Activated CD4-positive, alpha-beta T cell treated with anti-CD3 and anti-CD28 coated beads for 48 hours (primary cell): ENCODE measurements at regions not wholly inside any gene's neighbourhood (a gene's known extent, or its start where the extent isn't known, plus 50 kb on each side); places are given as distances from the start of the nearest gene placed in this dataset.
"Not testable (repeated sequence)": the region's sequence is repeated elsewhere in the genome, so short reads cannot be mapped to it uniquely, and the experiment has no call there.

Source experiments
- DNase-seq: peaks from one replicate; pipeline ENCODE4 v3.0.0-alpha.2; 2020

DNA sequence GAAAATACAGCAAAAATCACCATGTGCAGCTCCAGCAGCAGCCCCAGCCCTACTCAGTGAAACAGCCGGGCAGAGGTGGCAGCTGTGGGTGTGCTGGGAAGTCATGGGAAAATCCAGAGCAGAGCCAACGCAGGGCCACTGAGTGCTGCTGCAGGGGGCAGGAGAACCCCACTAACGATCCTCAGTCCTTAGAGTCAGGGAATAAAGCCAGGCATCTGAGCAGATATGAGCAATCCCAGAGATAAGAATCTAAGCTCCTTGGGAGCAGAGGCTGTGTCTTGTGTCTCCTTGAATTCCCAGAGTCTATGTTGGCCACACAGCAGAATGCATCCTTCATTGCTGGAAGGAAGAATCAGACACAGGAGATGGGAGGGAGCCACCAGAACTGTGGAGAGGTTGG lies 493.1 kb upstream of the MAP3K7 start:
- no peak for DNase-seq

DNA sequence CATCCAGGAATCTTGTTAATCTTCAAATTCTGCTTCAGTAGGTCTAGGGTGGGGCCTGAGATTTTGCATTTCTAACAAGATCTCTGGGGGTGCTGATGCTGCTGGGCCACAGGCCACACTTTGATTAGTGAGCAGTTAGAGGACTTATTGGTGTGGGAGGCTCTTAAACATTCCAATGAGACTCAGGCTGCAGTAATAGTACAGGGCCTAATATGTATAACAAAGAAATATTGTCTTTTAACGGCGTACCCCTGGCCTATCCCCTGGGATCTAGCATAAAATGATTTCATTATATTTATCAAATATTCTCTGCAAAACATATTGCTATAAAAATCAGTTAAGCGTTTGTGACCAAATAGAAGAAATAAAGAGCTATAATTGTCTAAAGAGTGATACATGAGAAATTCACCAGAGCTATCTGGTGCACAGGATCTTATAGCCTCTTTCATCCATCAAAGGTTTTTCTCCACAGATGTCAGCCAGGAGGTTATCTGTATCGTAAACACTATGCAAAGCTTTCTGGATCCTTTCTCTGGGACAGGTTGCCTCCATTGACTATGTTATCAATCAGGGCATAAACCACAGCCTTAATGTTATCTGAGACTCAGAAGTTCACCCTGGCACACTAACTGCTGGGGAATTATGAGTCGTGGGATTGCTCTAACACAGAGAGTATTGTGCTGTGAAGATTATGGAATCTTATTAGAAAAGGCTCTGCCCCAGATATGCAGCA lies 488.5 kb upstream of the MAP3K7 start:
- no peak for DNase-seq

DNA sequence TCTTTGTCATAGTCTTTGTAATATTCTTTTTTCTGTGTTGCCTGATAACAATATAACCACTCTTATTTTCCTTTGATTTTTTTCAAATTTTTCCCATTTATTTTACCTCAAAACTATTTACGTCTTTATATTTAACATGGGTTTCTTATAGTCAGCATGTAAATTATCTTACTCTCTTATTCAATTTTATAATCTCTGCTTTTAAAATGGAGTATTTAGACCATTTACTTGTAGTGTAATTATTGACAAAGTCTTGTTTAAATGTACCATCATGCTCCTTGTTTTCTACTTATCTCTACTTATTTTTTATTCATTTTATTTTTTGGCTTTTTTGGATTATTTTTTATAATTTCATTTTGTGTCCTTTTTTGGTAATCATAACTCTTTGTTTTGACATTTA lies 476.5 kb upstream of the MAP3K7 start:
- no peak for DNase-seq

DNA sequence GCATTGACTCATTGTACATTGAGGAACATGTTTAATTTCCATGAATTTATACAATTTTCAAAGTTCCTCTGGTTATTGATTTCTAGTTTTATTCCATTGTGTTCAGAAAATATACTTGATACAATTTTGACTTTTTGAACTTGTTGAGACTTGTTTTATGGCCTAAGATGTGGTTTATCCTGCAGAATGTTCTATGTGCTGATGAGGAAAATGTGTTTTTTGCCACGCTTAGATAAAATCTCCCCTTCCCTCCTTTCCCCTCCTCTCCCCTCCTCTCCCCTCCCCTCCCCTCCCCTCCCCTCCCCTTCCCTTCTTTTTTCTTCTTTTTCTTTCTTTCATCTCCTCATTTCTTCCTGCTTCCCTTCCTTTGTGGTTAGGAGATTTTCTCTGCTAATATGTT lies 470.8 kb upstream of the MAP3K7 start:
- no peak for DNase-seq

DNA sequence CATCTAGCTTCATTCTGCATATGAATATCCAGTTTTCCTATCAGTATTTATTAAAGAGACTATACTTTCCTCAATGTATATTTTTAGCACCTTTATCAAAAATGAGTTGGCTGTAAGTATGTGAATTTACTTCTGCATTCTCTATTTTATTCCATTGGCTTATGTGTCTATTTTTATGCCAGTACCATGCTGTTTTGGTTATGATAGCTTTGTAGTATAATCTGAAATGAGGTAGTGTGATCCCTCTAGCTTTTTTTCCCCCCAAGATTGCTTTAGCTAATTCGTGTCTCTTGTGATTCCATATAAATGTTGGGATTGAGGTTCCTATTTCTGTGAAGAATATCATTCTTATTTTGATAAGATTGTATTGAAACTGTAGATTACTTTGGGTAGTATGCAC lies 469.1 kb upstream of the MAP3K7 start:
- no peak for DNase-seq

DNA sequence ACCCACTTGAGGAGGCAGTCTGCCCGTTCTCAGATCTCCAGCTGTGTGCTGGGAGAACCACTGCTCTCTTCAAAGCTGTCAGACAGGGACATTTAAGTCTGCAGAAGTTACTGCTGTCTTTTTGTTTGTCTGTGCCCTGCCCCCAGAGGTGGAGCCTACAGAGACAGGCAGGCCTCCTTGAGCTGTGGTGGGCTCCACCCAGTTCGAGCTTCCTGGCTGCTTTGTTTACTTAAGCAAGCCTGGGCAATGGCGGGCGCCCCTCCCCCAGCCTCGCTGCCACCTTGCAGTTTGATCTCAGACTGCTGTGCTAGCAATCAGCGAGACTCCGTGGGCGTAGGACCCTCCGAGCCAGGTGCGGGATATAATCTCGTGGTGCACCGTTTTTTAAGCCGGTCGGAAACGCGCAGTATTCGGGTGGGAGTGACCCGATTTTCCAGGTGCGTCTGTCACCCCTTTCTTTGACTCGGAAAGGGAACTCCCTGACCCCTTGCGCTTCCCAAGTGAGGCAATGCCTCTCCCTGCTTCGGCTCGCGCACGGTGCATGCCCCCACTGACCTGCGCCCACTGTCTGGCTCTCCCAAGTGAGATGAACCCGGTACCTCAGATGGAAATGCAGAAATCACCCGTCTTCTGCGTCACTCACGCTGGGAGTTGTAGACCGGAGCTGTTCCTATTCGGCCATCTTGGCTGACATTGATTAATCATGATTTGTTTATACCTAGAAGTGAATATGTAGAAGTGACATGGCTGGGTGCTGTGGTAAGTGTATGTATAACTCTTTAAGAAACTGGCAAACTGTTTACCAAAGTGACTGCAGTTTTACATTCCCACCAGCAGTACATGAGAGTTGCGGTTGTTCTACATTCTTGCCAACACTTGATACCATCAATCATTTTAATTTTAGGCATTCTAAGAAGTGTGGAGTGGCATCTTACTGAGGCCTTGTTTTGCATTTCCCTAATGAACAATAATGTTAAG lies 465.9 kb upstream of the MAP3K7 start:
- DNase-seq: not testable (repeated sequence)

DNA sequence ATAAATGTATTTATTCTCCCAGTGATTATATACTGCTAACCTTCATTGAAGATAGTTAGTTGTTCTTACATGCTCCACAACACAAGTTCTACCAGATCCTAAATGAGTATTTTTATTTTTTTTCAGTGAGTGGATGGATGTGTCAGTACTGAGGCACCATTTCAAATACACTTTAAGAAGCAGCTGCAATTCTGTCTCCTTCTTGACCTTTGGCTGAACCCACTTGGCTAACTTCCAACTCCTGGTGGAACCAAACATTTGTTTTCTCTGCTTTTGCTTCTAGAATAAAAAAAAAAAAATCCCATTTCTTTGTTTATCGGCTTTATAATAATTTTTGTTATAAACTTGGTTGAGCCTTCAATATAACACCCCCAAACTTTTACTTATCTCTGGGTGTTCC lies 458.3 kb upstream of the MAP3K7 start:
- no peak for DNase-seq

DNA sequence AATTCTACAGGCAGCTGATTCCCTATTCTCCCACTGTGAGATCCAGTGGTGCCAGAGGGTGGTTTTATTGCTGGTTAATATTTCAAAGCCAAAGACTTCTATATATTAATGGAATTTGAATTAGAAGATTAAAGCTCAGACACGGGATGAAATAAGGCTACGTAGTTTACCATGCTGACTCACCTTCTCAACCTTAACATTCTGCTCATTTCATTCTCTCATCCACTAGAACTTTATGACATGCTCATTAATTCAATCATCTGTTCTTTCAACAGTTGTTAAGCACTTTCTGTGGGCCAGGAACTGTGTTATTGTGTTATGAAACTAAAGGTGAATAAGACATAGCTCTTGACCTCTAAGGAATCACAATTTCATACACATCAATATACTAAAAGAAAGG lies 456.9 kb upstream of the MAP3K7 start:
- no peak for DNase-seq

DNA sequence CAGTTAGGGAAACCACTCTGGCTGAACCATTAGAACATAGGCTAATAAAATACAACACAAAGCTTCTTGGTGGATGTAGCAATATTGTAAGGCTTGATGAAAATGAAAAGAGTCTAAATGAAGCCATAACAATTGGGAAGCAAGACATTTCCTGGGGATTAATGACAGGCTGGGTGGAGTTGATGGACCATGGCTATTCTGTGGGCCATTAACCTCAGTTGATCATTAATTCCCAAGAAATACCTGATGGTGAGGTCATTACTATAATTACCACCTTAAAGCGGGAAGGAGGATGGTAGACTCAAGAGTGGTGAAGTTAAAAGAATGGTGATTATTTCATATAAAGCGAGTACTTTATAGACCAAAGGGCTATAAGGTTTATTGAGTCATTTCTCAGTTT lies 455.8 kb upstream of the MAP3K7 start:
- no peak for DNase-seq

DNA sequence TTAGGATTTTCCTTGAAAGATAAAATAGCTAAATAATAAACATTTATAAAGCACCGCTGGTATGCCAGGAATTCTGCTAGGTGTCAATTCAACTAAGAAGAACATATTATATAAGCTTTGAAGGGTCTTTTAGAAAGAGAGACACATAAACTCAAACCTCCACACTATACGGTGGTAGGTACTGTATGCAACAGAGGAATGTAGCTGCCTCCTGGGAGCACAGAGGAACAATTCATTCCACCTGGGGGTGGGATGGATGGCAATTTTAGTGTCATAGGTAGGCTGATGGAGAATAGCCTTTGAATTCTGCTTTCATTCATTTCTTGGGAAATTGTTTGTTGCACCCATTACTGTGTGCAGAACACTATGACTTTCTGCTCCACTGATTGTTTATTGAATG lies 447.1 kb upstream of the MAP3K7 start:
- no peak for DNase-seq

DNA sequence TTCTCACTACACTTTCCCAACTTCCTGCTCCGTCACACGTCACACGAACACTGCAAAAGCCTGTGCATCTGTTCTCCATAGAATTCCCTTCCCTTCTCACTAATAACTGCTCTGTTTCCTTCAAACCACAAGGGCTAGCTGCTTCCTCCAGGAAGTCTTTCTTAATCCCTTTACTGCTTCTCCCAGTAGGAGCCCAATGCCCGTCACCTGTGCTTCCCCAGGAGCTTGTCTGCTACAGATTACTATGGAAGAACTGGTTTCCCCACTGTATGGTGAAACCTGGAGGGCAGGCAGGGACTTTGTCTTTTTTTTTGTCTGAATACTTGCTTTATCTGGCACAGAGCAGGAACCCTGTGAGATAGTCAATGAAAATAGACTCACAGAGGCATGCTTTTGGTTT lies 444.7 kb upstream of the MAP3K7 start:
- no peak for DNase-seq

DNA sequence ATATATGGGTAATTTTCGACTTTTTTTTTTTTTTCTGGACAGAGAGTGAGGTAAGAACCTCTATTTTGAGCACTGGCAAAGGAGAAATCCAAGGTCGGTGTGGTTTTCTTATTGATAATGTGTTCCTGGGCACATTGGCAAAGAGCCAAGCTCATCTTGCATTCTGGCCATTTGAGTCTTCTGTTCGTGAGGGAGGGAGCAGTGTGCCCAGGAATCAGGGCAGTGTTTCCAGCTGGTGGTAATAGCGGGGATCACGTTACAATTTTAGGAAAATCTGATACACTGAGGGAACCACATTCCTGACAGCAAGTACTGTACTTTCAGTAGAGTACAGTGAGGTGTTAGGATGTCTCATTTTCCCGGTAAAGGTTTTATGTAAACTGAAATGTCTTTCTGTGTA lies 442.3 kb upstream of the MAP3K7 start:
- no peak for DNase-seq

DNA sequence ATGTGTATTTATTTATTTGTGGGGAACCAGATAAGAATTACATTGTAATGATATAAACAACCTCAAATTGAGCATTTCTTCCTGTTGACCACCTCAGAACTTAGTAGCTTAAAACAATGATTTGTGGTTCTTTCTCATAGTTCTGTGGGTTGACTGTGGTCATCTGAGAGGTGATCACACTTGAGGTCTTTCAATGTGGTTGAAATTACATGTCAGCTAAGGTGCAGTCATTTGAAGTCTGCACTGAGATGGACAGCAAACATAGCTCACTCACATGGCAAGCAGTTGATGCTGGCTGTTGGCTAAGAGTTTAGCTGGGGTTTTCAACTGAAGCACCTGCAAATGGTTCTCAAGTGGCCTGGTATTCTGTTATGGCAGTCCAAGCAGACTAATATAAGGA lies 436.7 kb upstream of the MAP3K7 start:
- no peak for DNase-seq

DNA sequence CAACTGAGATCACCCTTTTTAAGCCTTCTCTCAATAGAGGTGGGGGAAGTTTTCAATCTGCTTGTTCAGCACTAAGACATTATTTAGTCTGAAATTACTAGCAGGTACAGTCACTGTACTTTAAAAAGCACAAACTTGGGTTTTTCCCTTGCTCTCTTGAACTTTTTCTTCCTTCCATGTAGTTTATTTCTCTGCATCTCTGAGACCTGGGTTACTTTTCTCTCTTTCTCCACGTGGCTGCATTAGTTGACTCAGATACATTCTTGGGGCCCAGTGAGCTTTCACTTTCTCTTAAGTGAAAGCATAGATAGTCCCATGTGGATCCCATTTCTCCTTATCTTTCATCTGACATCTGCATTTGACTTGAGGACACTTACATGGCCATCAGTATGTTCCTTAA lies 433.9 kb upstream of the MAP3K7 start:
- no peak for DNase-seq

DNA sequence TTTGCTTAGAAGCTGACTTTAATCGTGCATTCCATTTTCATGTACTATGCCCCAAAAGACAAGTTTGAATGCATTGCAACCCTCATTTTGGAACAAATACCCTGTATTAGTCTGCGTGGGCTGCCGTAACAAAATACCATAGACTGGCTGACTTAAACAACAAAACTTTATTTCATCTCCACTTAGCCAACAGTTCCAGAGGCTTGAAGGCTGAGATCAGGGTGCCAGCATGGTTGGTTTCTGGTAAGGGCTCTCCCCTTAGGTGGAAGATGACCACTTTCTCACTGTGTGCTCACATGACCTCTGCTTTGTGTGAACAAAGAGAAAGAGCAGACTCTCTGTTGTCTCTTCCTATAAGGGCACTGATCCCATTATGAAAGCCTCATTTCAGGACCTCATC lies 431.7 kb upstream of the MAP3K7 start:
- no peak for DNase-seq

DNA sequence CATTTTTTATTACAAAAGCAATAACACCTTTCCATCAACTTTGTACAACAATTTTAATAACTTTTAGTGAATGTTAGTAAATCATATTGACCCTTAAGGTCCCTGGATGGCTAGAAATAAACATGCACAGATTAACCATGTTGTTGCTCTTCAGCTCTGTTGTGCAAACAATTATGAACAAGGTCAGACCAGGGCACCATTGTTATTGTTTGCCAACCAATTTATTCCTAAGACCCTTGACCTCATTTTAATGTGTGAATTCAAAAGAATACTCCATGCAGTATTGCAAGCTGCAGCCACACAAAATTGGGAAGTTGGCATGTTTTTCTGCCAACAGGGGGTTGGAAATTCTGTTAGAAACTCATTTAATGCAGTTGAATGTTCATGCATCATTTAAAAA lies 426.6 kb upstream of the MAP3K7 start:
- no peak for DNase-seq

DNA sequence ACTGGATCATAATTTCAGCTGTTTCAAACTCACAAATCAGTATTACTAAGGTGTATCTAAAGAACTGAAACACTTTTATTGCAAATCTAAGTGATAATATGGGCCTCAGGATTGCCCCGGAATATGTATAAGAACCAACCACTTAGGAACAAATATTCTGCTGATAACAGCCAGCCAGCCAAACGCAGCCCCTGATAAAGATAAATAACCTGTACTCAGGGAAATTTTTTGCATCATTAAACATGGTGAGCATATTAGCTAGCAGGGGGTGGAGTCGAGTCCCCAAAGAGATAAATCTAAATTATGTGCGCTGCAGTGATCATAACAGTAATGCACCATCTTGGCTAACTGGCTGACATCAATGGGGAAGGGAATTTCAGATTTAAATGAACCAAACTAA lies 410.2 kb upstream of the MAP3K7 start:
- DNase-seq: no peak

DNA sequence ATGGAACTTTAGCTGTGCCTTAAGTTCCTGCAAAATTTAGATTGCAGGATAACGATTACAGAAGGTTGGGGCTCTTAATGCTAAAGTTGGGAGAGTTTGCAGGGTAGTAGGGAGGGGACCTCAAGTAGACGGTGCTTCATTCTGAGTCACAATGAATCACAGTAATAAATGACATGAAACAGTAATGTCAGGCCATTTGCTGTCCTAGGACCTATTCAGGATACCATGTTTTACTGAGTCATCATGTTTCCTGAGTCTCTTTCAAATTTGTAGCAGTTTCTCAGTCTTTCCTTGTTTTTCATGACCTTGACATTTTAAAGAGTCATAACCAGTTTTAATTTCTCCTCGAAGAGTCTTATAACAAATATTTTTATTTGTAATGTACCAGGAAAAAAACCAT lies 406.9 kb upstream of the MAP3K7 start:
- DNase-seq: no peak

DNA sequence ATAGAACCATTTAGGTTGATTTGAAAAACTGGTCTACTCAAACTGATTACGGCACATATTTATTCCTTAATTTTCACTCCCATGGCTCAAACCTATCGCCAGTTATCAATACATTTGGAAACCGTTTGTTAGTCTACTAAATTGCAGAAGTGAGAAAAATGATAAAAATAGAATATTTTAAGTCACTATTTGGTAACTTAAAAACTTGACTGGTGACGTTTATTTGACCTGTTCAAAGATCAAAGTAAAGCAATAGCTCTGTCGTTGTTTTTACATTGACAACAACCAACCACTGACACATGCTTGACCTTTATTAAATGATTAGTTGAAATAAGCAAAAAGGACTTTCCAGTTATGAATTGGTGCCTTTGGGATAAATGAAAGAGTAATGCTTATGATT lies 402.9 kb upstream of the MAP3K7 start:
- DNase-seq: no peak

DNA sequence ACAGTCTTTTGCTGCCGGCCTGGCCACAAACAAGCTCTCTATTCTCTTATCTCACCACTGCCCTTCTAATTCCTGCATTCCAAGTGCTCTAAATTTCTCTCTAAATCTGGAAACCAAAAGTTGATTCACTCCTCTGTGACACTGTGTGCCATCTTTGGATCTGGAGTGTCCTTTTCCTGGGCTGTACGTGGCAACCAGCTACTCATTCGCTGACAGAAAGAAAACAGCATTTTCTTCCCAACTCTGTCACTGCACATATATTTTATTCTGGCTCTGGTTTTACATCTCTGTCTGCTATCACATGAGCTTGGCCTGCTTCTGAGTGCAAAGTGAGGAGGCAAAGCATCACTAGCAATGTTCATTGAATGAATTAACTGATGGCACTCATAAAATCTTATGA lies 397.2 kb upstream of the MAP3K7 start:
- no peak for DNase-seq

DNA sequence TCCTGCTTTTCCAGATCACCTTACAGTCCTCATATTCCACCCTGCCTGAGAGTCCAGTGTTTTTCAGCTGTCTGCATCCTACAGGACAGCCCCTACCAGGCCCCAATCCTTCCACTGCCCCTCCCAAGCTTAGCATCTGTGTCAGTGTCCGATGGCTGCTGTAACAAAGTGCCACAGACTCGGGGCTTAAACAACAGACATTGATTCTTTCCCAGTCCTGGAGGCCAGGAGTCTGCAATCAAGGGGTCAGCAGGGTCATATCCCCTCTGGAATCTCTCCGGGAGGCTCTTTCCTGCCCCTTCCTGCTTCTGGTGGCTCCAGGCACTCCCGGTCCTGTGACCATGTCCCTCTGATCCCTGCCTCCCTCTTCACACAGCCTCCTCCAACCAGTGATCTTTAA lies 396.6 kb upstream of the MAP3K7 start:
- DNase-seq: no peak

DNA sequence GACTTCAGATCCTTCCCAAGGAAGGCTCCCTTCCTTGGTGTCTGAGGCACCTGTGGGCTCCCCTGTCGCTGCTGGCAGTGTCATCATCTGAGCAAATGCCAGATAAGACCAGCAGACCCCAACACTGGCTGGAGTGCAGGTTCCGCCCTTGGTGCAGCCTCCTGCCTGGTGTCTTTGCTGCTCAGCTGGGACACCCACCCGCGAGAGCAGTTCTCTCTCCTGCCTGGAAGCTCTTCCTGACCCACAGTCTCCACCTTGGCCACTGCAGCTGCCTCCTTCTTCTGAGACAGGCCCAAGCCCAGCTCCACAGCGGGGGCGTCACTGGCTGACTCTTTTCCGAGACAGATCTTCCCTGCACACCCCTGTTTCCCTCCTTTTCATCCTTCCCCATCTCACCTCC lies 395.7 kb upstream of the MAP3K7 start:
- no peak for DNase-seq

DNA sequence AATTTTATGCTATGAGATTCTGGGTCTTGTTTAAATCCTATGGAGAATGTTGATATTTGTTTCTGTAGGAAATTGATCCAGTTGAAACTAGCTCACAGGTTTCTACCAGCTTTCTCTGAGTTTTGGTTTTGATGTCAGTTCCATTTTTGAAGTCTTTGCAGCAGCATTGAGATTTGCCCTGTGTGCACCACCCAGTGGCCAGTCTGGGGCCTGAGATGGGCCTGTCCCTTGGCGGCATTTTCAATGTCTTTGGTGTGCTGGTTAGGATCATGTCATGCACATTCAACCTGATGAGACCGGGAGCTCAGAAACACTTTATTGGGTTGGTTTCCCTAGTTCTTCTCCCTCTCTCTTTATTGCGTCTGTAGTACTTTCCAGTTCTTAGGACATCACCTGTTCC lies 395.2 kb upstream of the MAP3K7 start:
- no peak for DNase-seq

DNA sequence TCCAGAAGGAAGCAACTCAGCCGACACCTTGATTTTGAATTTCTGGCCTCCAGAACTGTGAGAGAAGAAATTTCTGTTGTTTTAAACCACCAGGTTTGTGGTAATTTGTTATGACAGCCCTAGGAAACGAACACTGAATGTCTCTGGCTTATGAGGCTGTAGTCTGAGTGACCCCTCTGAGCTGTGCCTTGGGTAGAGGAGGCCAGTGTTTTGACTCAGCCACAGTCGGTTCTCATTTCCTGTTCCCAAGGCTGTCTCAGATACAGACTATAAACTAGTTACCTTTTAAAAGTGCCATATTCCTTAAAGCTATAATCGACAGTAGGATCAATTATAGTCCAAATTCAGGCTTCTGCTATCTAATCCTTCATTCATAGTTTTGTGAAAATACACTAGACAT lies 391.2 kb upstream of the MAP3K7 start:
- no peak for DNase-seq

DNA sequence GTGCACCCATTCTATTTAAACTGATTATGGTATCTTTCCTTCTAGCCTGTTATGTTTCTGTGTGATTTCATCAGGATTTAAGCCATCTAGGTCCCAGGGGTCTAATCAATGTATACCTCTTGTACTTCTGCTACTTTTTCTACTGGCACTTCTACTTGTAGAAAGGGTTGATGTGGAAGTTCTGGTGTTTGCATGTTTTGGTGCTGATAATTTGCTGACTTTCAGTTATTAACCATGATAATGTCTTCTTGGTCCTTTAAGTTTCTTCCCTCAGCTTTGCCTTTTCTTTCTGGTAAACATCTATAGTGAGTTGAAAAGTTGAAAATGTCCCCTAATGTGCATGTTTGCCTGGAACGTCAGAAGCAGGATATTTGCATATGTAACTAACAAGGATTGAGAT lies 390.6 kb upstream of the MAP3K7 start:
- DNase-seq: no peak
